Uterus (tissue), 2 donors: ENCODE measurements at regions not wholly inside any gene's neighbourhood (a gene's known extent, or its start where the extent isn't known, plus 50 kb on each side); places are given as distances from the start of the nearest gene placed in this dataset.
"Not testable (repeated sequence)": the region's sequence is repeated elsewhere in the genome, so short reads cannot be mapped to it uniquely, and the experiment has no call there.

ENCODE experiments used
- POLR2A ChIP-seq, 2 donors: fragments of 450-650 bp; IDR thresholded peaks; one replicate each; pipeline ENCODE4 v1.6.1; 2016; ENCODE audit warnings: antibody characterized with exemption in 2 of 2, mild to moderate bottlenecking in 1 of 2, moderate library complexity in 1 of 2
- TF ChIP-seq, protein P1 (sequence below), 4 experiments: fragments of 200-600 bp in 2 of 4; fragments of 450-650 bp in 2 of 4; sonication (generic) in 2 of 4; IDR thresholded peaks; one replicate each; pipeline ENCODE4 v1.5.1; 2016 to 2019; ENCODE audit warnings: antibody characterized with exemption in 4 of 4, mild to moderate bottlenecking in 2 of 4, moderate library complexity in 1 of 4

GRCh38 chr2:37758141-37758601 is 86.7 kb upstream of the CDC42EP3 start:
- TF ChIP-seq, protein P1, sequence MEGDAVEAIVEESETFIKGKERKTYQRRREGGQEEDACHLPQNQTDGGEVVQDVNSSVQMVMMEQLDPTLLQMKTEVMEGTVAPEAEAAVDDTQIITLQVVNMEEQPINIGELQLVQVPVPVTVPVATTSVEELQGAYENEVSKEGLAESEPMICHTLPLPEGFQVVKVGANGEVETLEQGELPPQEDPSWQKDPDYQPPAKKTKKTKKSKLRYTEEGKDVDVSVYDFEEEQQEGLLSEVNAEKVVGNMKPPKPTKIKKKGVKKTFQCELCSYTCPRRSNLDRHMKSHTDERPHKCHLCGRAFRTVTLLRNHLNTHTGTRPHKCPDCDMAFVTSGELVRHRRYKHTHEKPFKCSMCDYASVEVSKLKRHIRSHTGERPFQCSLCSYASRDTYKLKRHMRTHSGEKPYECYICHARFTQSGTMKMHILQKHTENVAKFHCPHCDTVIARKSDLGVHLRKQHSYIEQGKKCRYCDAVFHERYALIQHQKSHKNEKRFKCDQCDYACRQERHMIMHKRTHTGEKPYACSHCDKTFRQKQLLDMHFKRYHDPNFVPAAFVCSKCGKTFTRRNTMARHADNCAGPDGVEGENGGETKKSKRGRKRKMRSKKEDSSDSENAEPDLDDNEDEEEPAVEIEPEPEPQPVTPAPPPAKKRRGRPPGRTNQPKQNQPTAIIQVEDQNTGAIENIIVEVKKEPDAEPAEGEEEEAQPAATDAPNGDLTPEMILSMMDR (IDR thresholded peaks at IDR 0.05), result not testable (repeated sequence)
- not testable (repeated sequence) for TF ChIP-seq POLR2A (IDR thresholded peaks at IDR 0.05)
